Urinary bladder (tissue), 3 donors: ENCODE measurements at regions not wholly inside any gene's neighbourhood (a gene's known extent, or its start where the extent isn't known, plus 50 kb on each side); places are given as distances from the start of the nearest gene placed in this dataset.

Experiments
- DNase-seq: peaks from one replicate; pipeline ENCODE4 v3.0.0-alpha.2; 2015; ENCODE audit errors: extremely low spot score
- H3K27ac ChIP-seq: one replicate; pipeline ENCODE4 v1.5.1; 2013; ENCODE audit warnings: low read depth, mild to moderate bottlenecking, moderate library complexity
- H3K36me3 ChIP-seq: one replicate; pipeline ENCODE4 v1.6.1; 2013; ENCODE audit warnings: mild to moderate bottlenecking, moderate library complexity; ENCODE audit not compliant: insufficient read depth
- H3K4me1 ChIP-seq: one replicate; pipeline ENCODE4 v1.6.1; 2013; ENCODE audit warnings: mild to moderate bottlenecking, moderate library complexity; ENCODE audit not compliant: insufficient read depth
- H3K4me3 ChIP-seq: one replicate; pipeline ENCODE4 v1.5.1; 2013; ENCODE audit warnings: low read depth, low read length
- WGBS: extraction: QIAGEN DNeasy Blood & Tissue Kit; methylation state at CpG from one replicate; pipeline ENCODE4 v1.1.7; 2013; 5-methylcytosine and 5-hydroxymethylcytosine counted together
- donor health status: healthy with polysubstance abuse.
- donor health status: healthy.

- H3K36me3 ChIP-seq = no peaks in the 10 kb centered on the region
Observed at GRCh38 chr13:106295971-106296370, 239.5 kb downstream of the EFNB2 start.

GRCh38 chr13:106291006-106291405 is 244.5 kb downstream of the EFNB2 start:
- Histone ChIP-seq H3K4me3 (no peak overlapping the region), H3K36me3 (no peaks in the 10 kb centered on the region), H3K4me1 (no peaks in the 10 kb centered on the region), H3K27ac (no peak overlapping the region)
- no peak for DNase-seq
- 85% methylated on average over 1 of the region's 1 CpG for WGBS

More at GRCh38 chr13:106295971-106296370, 239.5 kb downstream of the EFNB2 start:
- 83% methylated on average over 7 of the region's 7 CpGs for whole genome bisulfite sequencing
- no peaks in the 10 kb centered on the region for H3K4me1 ChIP-seq
- no peak overlapping the region for H3K4me3 ChIP-seq
- no peak for DNase-seq
- H3K27ac ChIP-seq = no peak overlapping the region

- Histone ChIP-seq H3K27ac (no peak overlapping the region), H3K4me1 (no peaks in the 10 kb centered on the region), H3K4me3 (no peak overlapping the region), H3K36me3 (no peaks in the 10 kb centered on the region)
- no peak for DNase-seq
- WGBS = 83% methylated on average over 6 of the region's 6 CpGs
Observed at GRCh38 chr13:106287351-106287750, 248.1 kb downstream of the EFNB2 start.

- 36% methylated on average over 3 of the region's 3 CpGs for WGBS
- Histone ChIP-seq H3K4me3 (no peak overlapping the region), H3K27ac (no peak overlapping the region), H3K36me3 (no peaks in the 10 kb centered on the region), H3K4me1 (no peaks in the 10 kb centered on the region)
- DNase-seq = no peak
Observed at GRCh38 chr13:106286811-106287210, 248.7 kb downstream of the EFNB2 start.

GRCh38 chr13:106284358-106284757 is 251.1 kb downstream of the EFNB2 start:
- WGBS = 85% methylated on average over 2 of the region's 2 CpGs
- DNase-seq = no peak

GRCh38 chr13:106281426-106281825 is 254.0 kb downstream of the EFNB2 start:
- no peaks in the 10 kb centered on the region for H3K4me1 ChIP-seq
- no peak overlapping the region for H3K27ac ChIP-seq
- 92% methylated on average over 9 of the region's 9 CpGs for WGBS
- no peak overlapping the region for H3K4me3 ChIP-seq
- no peaks in the 10 kb centered on the region for H3K36me3 ChIP-seq
- DNase-seq = no peak

More at GRCh38 chr13:106284358-106284757, 251.1 kb downstream of the EFNB2 start:
- Histone ChIP-seq H3K27ac (no peak overlapping the region), H3K4me3 (no peak overlapping the region), H3K4me1 (no peaks in the 10 kb centered on the region), H3K36me3 (no peaks in the 10 kb centered on the region)

- Histone ChIP-seq H3K4me3 (no peak overlapping the region), H3K4me1 (no peaks in the 10 kb centered on the region), H3K36me3 (no peaks in the 10 kb centered on the region), H3K27ac (no peak overlapping the region)
- 81% methylated on average over 10 of the region's 10 CpGs for WGBS
- no peak for DNase-seq
Observed at GRCh38 chr13:106277484-106278154, 257.8 kb downstream of the EFNB2 start.

GRCh38 chr13:106276876-106277275 is 258.6 kb downstream of the EFNB2 start:
- Histone ChIP-seq H3K4me1 (no peaks in the 10 kb centered on the region), H3K4me3 (no peak overlapping the region), H3K36me3 (no peaks in the 10 kb centered on the region), H3K27ac (no peak overlapping the region)
- no peak for DNase-seq
- 93% methylated on average over 4 of the region's 4 CpGs for WGBS

- no peaks in the 10 kb centered on the region for H3K36me3 ChIP-seq
- H3K4me1 ChIP-seq = no peaks in the 10 kb centered on the region
- WGBS = 59% methylated on average over 4 of the region's 4 CpGs
- DNase-seq = no peak
- no peak overlapping the region for H3K4me3 ChIP-seq
- H3K27ac ChIP-seq = no peak overlapping the region
Observed at GRCh38 chr13:106275446-106276032, 259.9 kb downstream of the EFNB2 start.

GRCh38 chr13:106274551-106275203 is 260.8 kb downstream of the EFNB2 start:
- Histone ChIP-seq H3K4me1 (no peaks in the 10 kb centered on the region), H3K27ac (no peak overlapping the region), H3K36me3 (no peaks in the 10 kb centered on the region), H3K4me3 (no peak overlapping the region)
- 86% methylated on average over 3 of the region's 3 CpGs for WGBS
- no peak for DNase-seq

GRCh38 chr13:106263801-106264200 is 271.7 kb downstream of the EFNB2 start:
- Histone ChIP-seq H3K4me3 (no peak overlapping the region), H3K36me3 (no peaks in the 10 kb centered on the region), H3K27ac (no peak overlapping the region), H3K4me1 (no peaks in the 10 kb centered on the region)
- WGBS = 92% methylated on average over 4 of the region's 4 CpGs
- DNase-seq = no peak

- no peaks in the 10 kb centered on the region for H3K36me3 ChIP-seq
- no peaks in the 10 kb centered on the region for H3K4me1 ChIP-seq
- H3K4me3 ChIP-seq = no peak overlapping the region
- H3K27ac ChIP-seq = no peak overlapping the region
- no peak for DNase-seq
- WGBS = 95% methylated on average over 8 of the region's 8 CpGs
Observed at GRCh38 chr13:106262886-106263285, 272.6 kb downstream of the EFNB2 start.

- H3K4me1 ChIP-seq = no peaks in the 10 kb centered on the region
- H3K4me3 ChIP-seq = no peak overlapping the region
- H3K27ac ChIP-seq = no peak overlapping the region
- no peaks in the 10 kb centered on the region for H3K36me3 ChIP-seq
- 93% methylated on average over 7 of the region's 7 CpGs for WGBS
- no peak for DNase-seq
Observed at GRCh38 chr13:106261450-106261849, 274.0 kb downstream of the EFNB2 start.

- Histone ChIP-seq H3K27ac (no peak overlapping the region), H3K4me1 (no peaks in the 10 kb centered on the region), H3K36me3 (no peaks in the 10 kb centered on the region), H3K4me3 (no peak overlapping the region)
- WGBS = 98% methylated on average over 20 of the region's 20 CpGs
- DNase-seq = no peak
Observed at GRCh38 chr13:106260352-106260751, 275.1 kb downstream of the EFNB2 start.
